IMR-90 (cell line): ENCODE measurements at regions not wholly inside any gene's neighbourhood (a gene's known extent, or its start where the extent isn't known, plus 50 kb on each side); places are given as distances from the start of the nearest gene placed in this dataset.

Experiments used
- ATAC-seq: fragments of 200-7000 bp; cut with Tn5 transposase; 2 replicates; pipeline ENCODE4 v1.9.1; 2020; ENCODE audit warnings: low read depth, mild to moderate bottlenecking, moderate library complexity
- BruUV-seq: library from RNA; stranded (reverse); fragments of 400-500 nt; replicated peaks from 2 replicates; lab custom pipeline; 2021; lab: Mats Ljungman, UMichigan
- CTCF ChIA-PET: fragments of 300-600 bp; formaldehyde crosslinking; extraction: SDS; loops from one replicate; lab custom pipeline; 2021; ENCODE audit warnings: antibody characterized with exemption; lab: Yijun Ruan, JAX
- POLR2A ChIA-PET: fragments of 300-600 bp; sonication (Branson Sonifier 250); formaldehyde crosslinking; loops from one replicate; lab custom pipeline; 2022; ENCODE audit warnings: antibody characterized with exemption; ENCODE audit not compliant: unreplicated experiment; lab: Charles Lee
- DNase-seq: peaks from one replicate; pipeline ENCODE4 v3.0.0; 2013
- H2AFZ ChIP-seq: replicated peaks from 2 replicates; pipeline ENCODE3; 2013; ENCODE audit warnings: low read length, mild to moderate bottlenecking; ENCODE audit not compliant: poor library complexity
- H2AK5ac ChIP-seq: 2 replicates; pipeline ENCODE4 v1.6.1; 2013; ENCODE audit warnings: low read depth, low read length, inconsistent platforms
- H2AK9ac ChIP-seq: replicated peaks from 2 replicates; pipeline ENCODE3; 2013; ENCODE audit warnings: mild to moderate bottlenecking, low read depth, low read length, moderate library complexity; ENCODE audit not compliant: poor library complexity
- H2BK120ac ChIP-seq: 2 replicates; pipeline ENCODE4 v1.6.1; 2013; ENCODE audit warnings: low read depth, low read length, inconsistent platforms
- H2BK15ac ChIP-seq: 3 replicates; pipeline ENCODE4 v1.6.1; 2013; ENCODE audit warnings: low read depth, low read length, inconsistent platforms
- H2BK20ac ChIP-seq: 2 replicates; pipeline ENCODE4 v1.6.1; 2013; ENCODE audit warnings: low read depth, mild to moderate bottlenecking, inconsistent platforms, low read length, moderate library complexity
- H2BK5ac ChIP-seq: 2 replicates; pipeline ENCODE4 v1.6.1; 2013; ENCODE audit warnings: mild to moderate bottlenecking, low read depth, low read length, inconsistent platforms; ENCODE audit not compliant: poor library complexity, severe bottlenecking
- H3K14ac ChIP-seq: replicated peaks from 2 replicates; pipeline ENCODE4 v1.6.1; 2013; ENCODE audit warnings: low read depth, low read length, inconsistent platforms
- H3K18ac ChIP-seq: 2 replicates; pipeline ENCODE4 v1.6.1; 2013; ENCODE audit warnings: low read depth, low read length, control low read depth
- H3K23ac ChIP-seq: 2 replicates; pipeline ENCODE4 v1.6.1; 2013; ENCODE audit warnings: low read depth, low read length, inconsistent platforms
- H3K27ac ChIP-seq: 2 replicates; pipeline ENCODE4 v1.5.1; 2013; ENCODE audit warnings: mild to moderate bottlenecking, control low read depth, low read length; ENCODE audit not compliant: insufficient read depth
- H3K27me3 ChIP-seq: 2 replicates; pipeline ENCODE4 v1.6.1; 2013; ENCODE audit warnings: low read length; ENCODE audit not compliant: control insufficient read depth, insufficient read depth
- H3K36me3 ChIP-seq: 2 replicates; pipeline ENCODE4 v1.6.1; 2013; ENCODE audit warnings: low read length, mixed read lengths; ENCODE audit not compliant: control insufficient read depth, insufficient read depth
- H3K4ac ChIP-seq: 2 replicates; pipeline ENCODE4 v1.6.1; 2013; ENCODE audit warnings: low read depth, low read length, inconsistent platforms
- H3K4me1 ChIP-seq: 2 replicates; pipeline ENCODE4 v1.6.1; 2013; ENCODE audit warnings: low read length, mixed read lengths; ENCODE audit not compliant: control insufficient read depth, insufficient read depth
- H3K4me2 ChIP-seq: 2 replicates; pipeline ENCODE4 v1.6.1; 2013; ENCODE audit warnings: low read depth, mild to moderate bottlenecking, control low read depth, low read length, moderate library complexity
- H3K4me3 ChIP-seq: 2 replicates; pipeline ENCODE4 v1.5.1; 2013; ENCODE audit warnings: low read depth, mild to moderate bottlenecking, control low read depth, low read length, moderate library complexity; ENCODE audit not compliant: insufficient read depth
- H3K56ac ChIP-seq: 2 replicates; pipeline ENCODE4 v1.6.1; 2013; ENCODE audit warnings: low read length, inconsistent platforms; ENCODE audit not compliant: insufficient read depth; ENCODE audit errors: extremely low read depth
- H3K79me1 ChIP-seq, 2 experiments: 2 replicates each; pipeline ENCODE4 v1.6.1; 2013; ENCODE audit warnings: low read length in 2 of 2, inconsistent platforms in 1 of 2, low read depth in 1 of 2
- H3K9ac ChIP-seq: 2 replicates; pipeline ENCODE4 v1.6.1; 2013; ENCODE audit warnings: low read depth, low read length, control low read depth
- H3K9me1 ChIP-seq: 2 replicates; pipeline ENCODE4 v1.6.1; 2013; ENCODE audit warnings: low read length, inconsistent platforms; ENCODE audit not compliant: insufficient read depth
- H3K9me3 ChIP-seq: 2 replicates; pipeline ENCODE4 v1.6.1; 2013; ENCODE audit warnings: low read length; ENCODE audit not compliant: control insufficient read depth, insufficient read depth
- H4K20me1 ChIP-seq: 2 replicates; pipeline ENCODE4 v1.6.1; 2013; ENCODE audit warnings: low read length, inconsistent platforms; ENCODE audit not compliant: insufficient read depth
- H4K5ac ChIP-seq: 2 replicates; pipeline ENCODE4 v1.6.1; 2013; ENCODE audit warnings: mild to moderate bottlenecking, low read depth, low read length, control low read depth
- H4K8ac ChIP-seq, 2 experiments: 2 replicates each; pipeline ENCODE4 v1.6.1; 2013; ENCODE audit warnings: low read depth in 2 of 2, low read length in 2 of 2, control low read depth in 1 of 2, inconsistent platforms in 1 of 2
- H4K91ac ChIP-seq: 2 replicates; pipeline ENCODE4 v1.6.1; 2013; ENCODE audit warnings: low read depth, low read length, inconsistent platforms; ENCODE audit not compliant: insufficient read depth
- BHLHE40 ChIP-seq: fragments of 150-350 bp; IDR thresholded peaks from 2 replicates; pipeline ENCODE4 v1.6.1; 2016; ENCODE audit warnings: mild to moderate bottlenecking, low read depth, low read length
- CEBPB ChIP-seq: IDR thresholded peaks from 2 replicates; pipeline ENCODE4 v1.6.1; 2012; ENCODE audit warnings: low read depth, low read length, improper control_type of control experiment
- CTCF ChIP-seq: conservative IDR thresholded peaks from 2 replicates; pipeline ENCODE4 v1.5.1; 2012; ENCODE audit warnings: mild to moderate bottlenecking, low read depth, low read length, improper control_type of control experiment
- ELK1 ChIP-seq: fragments of 150-350 bp; IDR thresholded peaks from 2 replicates; pipeline ENCODE4 v1.6.1; 2016; ENCODE audit warnings: low read depth, mild to moderate bottlenecking, low read length, moderate library complexity, borderline replicate concordance
- MAFK ChIP-seq: IDR thresholded peaks from 2 replicates; pipeline ENCODE4 v1.6.1; 2012; ENCODE audit warnings: low read depth, low read length, improper control_type of control experiment
- MXI1 ChIP-seq: IDR thresholded peaks from 2 replicates; pipeline ENCODE4 v1.6.1; 2012; ENCODE audit warnings: low read depth, mild to moderate bottlenecking, low read length, moderate library complexity, borderline replicate concordance
- NFE2L2 ChIP-seq: fragments of 150-350 bp; IDR thresholded peaks from 2 replicates; pipeline ENCODE4 v1.6.1; 2016; ENCODE audit warnings: low read depth, mild to moderate bottlenecking, low read length
- RAD21 ChIP-seq: IDR thresholded peaks from 2 replicates; pipeline ENCODE4 v1.6.1; 2012; ENCODE audit warnings: low read length, improper control_type of control experiment
- RCOR1 ChIP-seq: IDR thresholded peaks from 2 replicates; pipeline ENCODE4 v1.6.1; 2012; ENCODE audit warnings: mild to moderate bottlenecking, low read length, improper control_type of control experiment; ENCODE audit not compliant: insufficient replicate concordance
- RFX5 ChIP-seq: IDR thresholded peaks from 2 replicates; pipeline ENCODE4 v1.8.0; 2012; ENCODE audit warnings: low read depth, mild to moderate bottlenecking, low read length, moderate library complexity
- SMC3 ChIP-seq: fragments of 150-350 bp; IDR thresholded peaks from 2 replicates; pipeline ENCODE4 v1.6.1; 2016; ENCODE audit warnings: low read depth, mild to moderate bottlenecking, antibody characterized with exemption, low read length, moderate library complexity
- dilution Hi-C: fragments of 300-500 bp; cut with HindIII; formaldehyde crosslinking; loops from one replicate; pipeline ENCODE4 v1.14.3; 2018; ENCODE audit warnings: low sequenced_read_pairs; ENCODE audit not compliant: unreplicated experiment
- in situ Hi-C: fragments of 300-500 bp; cut with MboI; formaldehyde crosslinking; loops from 3 replicates; pipeline ENCODE4 v1.14.3; 2019; ENCODE audit warnings: low sequenced_read_pairs, inconsistent platforms, mixed read lengths
- intact Hi-C: fragments of 100-400 bp; cut with micrococcal nuclease; formaldehyde crosslinking; loops from 2 replicates; pipeline ENCODE4 v1.10.0; 2022

GRCh38 chr3:102979191-102979590, 544.4 kb downstream of the ZPLD1 start:
- TF ChIP-seq CTCF, result no peak
- no peak for TF ChIP-seq MAFK
- TF ChIP-seq RCOR1, result no peak
- TF ChIP-seq RAD21, result no peak
- no peak for TF ChIP-seq MXI1
- no peak for TF ChIP-seq ELK1
- no peak for TF ChIP-seq RFX5
- TF ChIP-seq NFE2L2, result no peak
- TF ChIP-seq SMC3, result no peak
- no peak for TF ChIP-seq CEBPB
- TF ChIP-seq BHLHE40, result no peak
- Histone ChIP-seq H2BK5ac (no peak overlapping the region), H3K9me1 (no peaks in the 10 kb centered on the region), H4K5ac (no peak overlapping the region), H4K8ac (no peak overlapping the region), H3K79me1 (no peaks in the 10 kb centered on the region), H3K14ac (no peak overlapping the region), H3K4ac (no peak overlapping the region), H4K20me1 (no peaks in the 10 kb centered on the region), H3K4me1 (no peaks in the 10 kb centered on the region), H2AK5ac (no peak overlapping the region), H3K9me3 (no peaks in the 10 kb centered on the region), H3K56ac (no peak overlapping the region), H2BK20ac (no peak overlapping the region), H3K23ac (no peak overlapping the region), H3K27me3 (no peaks in the 10 kb centered on the region), H4K91ac (no peak overlapping the region), H3K18ac (no peak overlapping the region), H2BK15ac (no peak overlapping the region), H2AFZ (no peak overlapping the region), H2AK9ac (no peak overlapping the region), H3K36me3 (no peaks in the 10 kb centered on the region), H2BK120ac (no peak overlapping the region), H3K4me3 (no peak overlapping the region), H3K27ac (no peak overlapping the region), H3K9ac (no peak overlapping the region), H3K4me2 (no peak overlapping the region)
- intact Hi-C loops (no loop called here), in situ Hi-C loops (no loop called here), dilution Hi-C loops (no loop called here)
- ChIA-PET POLR2A (no interaction called here), CTCF (no interaction called here)
- BruUV-seq, result no TSS peak
- DNase-seq (no peak), ATAC-seq (no peak)
